Right lobe of liver (tissue), 4 donors: ENCODE measurements at regions not wholly inside any gene's neighbourhood (a gene's known extent, or its start where the extent isn't known, plus 50 kb on each side); places are given as distances from the start of the nearest gene placed in this dataset.

ENCODE experiments used
- CTCF ChIP-seq, 4 donors: fragments of 200-600 bp in 3 of 4; fragments of 450-650 bp in 1 of 4; IDR thresholded peaks; one replicate each; pipeline versions ENCODE4 v1.5.1 to v1.8.0; 2016 to 2022; ENCODE audit warnings: antibody characterized with exemption in 4 of 4, mild to moderate bottlenecking in 2 of 4
- POLR2A ChIP-seq: fragments of 450-650 bp; IDR thresholded peaks from one replicate; pipeline ENCODE4 v1.6.1; 2017; ENCODE audit warnings: antibody characterized with exemption, mild to moderate bottlenecking
- donor health status: DM: no; HTN: no; CAD: no.
- donor health status: DM: no; HTN: no; CAD: no.
- donor health status: DM: no; HTN: yes; CAD: no.

- TF ChIP-seq CTCF (IDR thresholded peaks at IDR 0.05) = no peak
- no peak for TF ChIP-seq POLR2A
Measured at GRCh38 chr2:22719396-22719795, 665.6 kb upstream of the KLHL29 start.
